GM12865 (cell line): ENCODE measurements at regions not wholly inside any gene's neighbourhood (a gene's known extent, or its start where the extent isn't known, plus 50 kb on each side); places are given as distances from the start of the nearest gene placed in this dataset.
A peak's percentile ranks its signal among the peaks of the same experiment; 100 is the strongest.

ENCODE experiments used
- DNase-seq: peaks from one replicate; pipeline ENCODE4 v3.0.0; 2010; ENCODE audit warnings: low read depth
- H3K4me3 ChIP-seq: 2 replicates; pipeline ENCODE4 v1.5.1; 2011; ENCODE audit warnings: mild to moderate bottlenecking, low read depth, low read length, control low read depth
- TF ChIP-seq, protein P1 (sequence below): IDR thresholded peaks from 2 replicates; pipeline ENCODE4 v1.5.1; 2011; ENCODE audit warnings: low read length, control low read depth, low read depth, inconsistent platforms; ENCODE audit not compliant: insufficient read depth; ENCODE audit errors: missing control alignments

- no peak overlapping the region for H3K4me3 ChIP-seq
- TF ChIP-seq, protein P1, sequence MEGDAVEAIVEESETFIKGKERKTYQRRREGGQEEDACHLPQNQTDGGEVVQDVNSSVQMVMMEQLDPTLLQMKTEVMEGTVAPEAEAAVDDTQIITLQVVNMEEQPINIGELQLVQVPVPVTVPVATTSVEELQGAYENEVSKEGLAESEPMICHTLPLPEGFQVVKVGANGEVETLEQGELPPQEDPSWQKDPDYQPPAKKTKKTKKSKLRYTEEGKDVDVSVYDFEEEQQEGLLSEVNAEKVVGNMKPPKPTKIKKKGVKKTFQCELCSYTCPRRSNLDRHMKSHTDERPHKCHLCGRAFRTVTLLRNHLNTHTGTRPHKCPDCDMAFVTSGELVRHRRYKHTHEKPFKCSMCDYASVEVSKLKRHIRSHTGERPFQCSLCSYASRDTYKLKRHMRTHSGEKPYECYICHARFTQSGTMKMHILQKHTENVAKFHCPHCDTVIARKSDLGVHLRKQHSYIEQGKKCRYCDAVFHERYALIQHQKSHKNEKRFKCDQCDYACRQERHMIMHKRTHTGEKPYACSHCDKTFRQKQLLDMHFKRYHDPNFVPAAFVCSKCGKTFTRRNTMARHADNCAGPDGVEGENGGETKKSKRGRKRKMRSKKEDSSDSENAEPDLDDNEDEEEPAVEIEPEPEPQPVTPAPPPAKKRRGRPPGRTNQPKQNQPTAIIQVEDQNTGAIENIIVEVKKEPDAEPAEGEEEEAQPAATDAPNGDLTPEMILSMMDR, result no peak
- no peak for DNase-seq
These were observed 69.5 kb upstream of the HTATIP2 start for GRCh38 chr11:20293992-20294391.

- DNase-seq, result no peak
- TF ChIP-seq, protein P1, result no peak
- H3K4me3 ChIP-seq, result no peak overlapping the region
These were observed 70.0 kb upstream of the HTATIP2 start for GRCh38 chr11:20293531-20293930.

GRCh38 chr11:20289732-20290131, 73.8 kb upstream of the HTATIP2 start:
- DNase-seq, result no peak
- TF ChIP-seq, protein P1, result no peak
- H3K4me3 ChIP-seq, result no peak overlapping the region

DNA sequence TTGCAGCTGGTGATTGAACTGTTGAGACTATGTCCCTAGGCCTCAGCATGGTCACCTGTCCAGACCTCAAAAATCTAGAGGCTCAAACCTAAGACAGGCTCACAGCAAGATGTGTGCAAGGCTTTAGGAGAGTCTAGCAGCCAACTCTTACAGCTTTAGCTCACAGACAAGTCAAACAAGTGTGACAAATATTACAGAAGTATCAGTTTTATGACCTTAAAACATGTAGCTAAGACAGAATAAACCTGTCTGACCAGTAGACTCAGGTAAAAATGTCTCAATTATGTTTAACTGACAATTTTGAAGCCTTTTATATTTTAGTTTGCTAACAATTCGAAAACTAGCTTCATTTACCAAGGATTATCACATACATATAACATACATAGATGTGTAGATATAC, 80.0 kb upstream of the HTATIP2 start:
- no peak overlapping the region for H3K4me3 ChIP-seq
- no peak for DNase-seq
- TF ChIP-seq, protein P1, result no peak

GRCh38 chr11:20278727-20279126, 84.8 kb upstream of the HTATIP2 start:
- no peak overlapping the region for H3K4me3 ChIP-seq
- TF ChIP-seq, protein P1, result no peak

GRCh38 chr11:20277014-20277413, 86.5 kb upstream of the HTATIP2 start:
- no peak for DNase-seq
- TF ChIP-seq, protein P1, result no peak
- H3K4me3 ChIP-seq, result no peak overlapping the region

More at GRCh38 chr11:20278727-20279126, 84.8 kb upstream of the HTATIP2 start:
- peak; percentile 10 for DNase-seq
